HuH-7.5 (cell line): ENCODE measurements at regions not wholly inside any gene's neighbourhood (a gene's known extent, or its start where the extent isn't known, plus 50 kb on each side); places are given as distances from the start of the nearest gene placed in this dataset.
"Not testable (repeated sequence)": the region's sequence is repeated elsewhere in the genome, so short reads cannot be mapped to it uniquely, and the experiment has no call there.

ENCODE experiments used
- DNase-seq: peaks from one replicate; pipeline ENCODE4 v3.0.0; 2011; ENCODE audit warnings: low spot score

- no peak for DNase-seq
These were observed 257.5 kb upstream of the SLC7A11 start for GRCh38 chr4:138499627-138500026.

DNA sequence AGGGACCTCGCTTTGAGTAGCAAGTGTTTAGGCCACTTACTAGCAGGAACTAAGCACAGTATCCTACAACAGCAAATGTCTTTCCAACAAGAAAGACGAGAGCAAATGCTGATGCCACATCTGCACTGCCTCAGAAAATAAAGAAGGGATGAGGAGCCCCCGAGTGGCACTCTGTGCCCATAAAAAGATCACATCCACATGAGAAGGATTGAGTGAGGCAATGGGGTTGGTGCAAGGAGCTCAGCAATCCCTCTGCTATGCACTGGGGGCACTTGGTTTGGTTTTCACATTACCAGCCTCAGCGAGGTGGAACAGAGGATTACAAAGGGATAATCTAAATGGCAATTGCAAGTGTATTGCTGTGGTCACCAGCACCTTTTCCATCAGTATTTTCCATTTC lies 252.8 kb upstream of the SLC7A11 start:
- DNase-seq: no peak

DNA sequence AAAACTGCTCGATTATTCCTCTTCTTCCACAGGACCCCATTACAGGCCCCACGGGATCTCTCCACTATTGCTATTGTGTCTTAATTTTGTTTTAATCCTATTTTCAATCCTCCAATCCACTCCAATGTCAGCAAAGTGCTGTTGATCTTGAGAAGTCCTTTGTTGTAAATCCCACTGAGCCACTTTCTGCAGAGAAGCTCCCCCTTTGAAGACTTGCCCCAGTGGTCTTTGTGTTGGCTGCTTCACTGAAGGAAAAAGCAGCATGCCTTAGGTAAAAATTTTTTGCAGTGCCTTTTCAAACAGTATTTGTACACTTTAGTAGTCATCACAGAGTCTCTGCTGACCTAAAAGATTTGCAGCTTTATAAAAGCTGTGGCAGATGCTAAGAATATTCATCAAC lies 252.0 kb upstream of the SLC7A11 start:
- no peak for DNase-seq

DNA sequence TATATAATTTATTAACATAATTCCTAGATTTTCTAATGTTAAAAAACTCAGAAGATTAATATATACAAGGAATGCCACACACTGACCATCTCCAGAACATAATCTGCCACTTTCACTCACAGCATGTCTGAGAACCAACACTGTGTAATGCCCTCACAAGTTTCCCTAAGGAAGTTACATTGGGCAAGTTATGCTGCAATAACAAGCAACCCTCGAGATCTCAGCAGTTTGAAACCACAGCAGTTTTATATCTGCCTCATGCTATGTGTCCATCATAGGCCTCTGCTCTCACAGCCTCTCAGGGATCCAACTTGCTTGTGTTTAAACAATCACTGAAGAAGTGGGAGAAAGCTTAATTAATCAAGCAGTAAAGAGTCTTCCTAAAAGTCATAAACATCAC lies 250.0 kb upstream of the SLC7A11 start:
- DNase-seq: no peak

DNA sequence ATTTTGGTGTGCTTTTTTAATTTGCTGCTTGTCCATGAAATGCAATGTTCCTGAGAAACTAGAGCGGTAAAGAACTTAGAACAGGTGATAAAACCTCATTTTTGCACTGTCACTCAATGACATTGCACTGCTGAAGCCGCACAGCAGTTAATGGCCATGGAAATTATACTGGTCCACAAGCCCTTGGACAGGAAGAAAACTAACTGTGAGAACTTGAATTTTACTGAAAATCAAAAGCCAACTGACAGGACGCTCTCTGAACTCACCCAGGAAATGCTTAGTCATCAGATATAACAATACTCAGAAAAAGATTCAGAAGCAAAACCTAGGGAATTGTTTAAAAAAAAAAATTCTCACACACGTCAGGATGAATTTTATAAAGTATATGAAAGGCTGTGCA lies 246.4 kb upstream of the SLC7A11 start:
- DNase-seq: no peak

DNA sequence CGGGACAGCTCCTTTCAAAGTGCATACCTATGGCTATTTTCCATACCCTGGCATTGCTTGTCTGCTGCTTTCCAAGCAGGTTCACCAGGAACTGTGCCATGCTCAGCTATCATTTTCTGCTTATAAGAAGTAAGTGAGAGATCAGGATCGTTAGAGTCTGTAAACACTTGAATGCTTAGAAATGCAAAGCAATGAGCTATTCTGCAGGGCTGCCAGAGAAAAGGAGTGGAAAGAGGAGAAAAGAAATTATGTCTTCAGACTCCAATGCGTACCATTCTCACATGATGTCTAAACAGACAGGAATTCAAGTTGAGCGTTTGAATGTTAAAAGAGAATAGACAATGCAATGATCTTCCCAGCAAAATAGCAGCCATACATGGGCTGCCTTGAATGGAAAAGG lies 245.5 kb upstream of the SLC7A11 start:
- DNase-seq: no peak

GRCh38 chr4:138487230-138487629 lies 245.1 kb upstream of the SLC7A11 start:
- DNase-seq: no peak

DNA sequence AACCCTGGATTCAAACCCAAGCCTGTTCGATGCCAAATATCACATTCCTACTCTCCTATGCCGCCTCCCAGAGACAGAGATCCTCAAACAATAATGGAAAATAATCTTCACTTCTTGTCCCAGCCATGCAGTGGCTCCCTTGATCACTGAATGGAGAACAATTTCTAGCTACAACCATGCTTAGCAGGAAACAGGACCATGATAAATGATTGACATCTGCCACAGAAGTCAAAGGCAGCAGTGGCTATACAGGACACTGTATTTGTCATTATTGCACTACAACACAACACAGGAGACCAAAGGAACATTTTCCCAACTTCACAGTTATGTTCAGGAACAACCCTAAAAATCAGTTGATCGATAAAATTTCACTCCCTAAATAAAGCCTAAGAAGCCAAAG lies 243.3 kb upstream of the SLC7A11 start:
- no peak for DNase-seq

GRCh38 chr4:138475116-138475515 lies 233.0 kb upstream of the SLC7A11 start:
- DNase-seq: no peak

- no peak for DNase-seq
These were observed 231.2 kb upstream of the SLC7A11 start for GRCh38 chr4:138473339-138473738.

- DNase-seq: no peak
These were observed 218.6 kb upstream of the SLC7A11 start for GRCh38 chr4:138460477-138461414.

DNA sequence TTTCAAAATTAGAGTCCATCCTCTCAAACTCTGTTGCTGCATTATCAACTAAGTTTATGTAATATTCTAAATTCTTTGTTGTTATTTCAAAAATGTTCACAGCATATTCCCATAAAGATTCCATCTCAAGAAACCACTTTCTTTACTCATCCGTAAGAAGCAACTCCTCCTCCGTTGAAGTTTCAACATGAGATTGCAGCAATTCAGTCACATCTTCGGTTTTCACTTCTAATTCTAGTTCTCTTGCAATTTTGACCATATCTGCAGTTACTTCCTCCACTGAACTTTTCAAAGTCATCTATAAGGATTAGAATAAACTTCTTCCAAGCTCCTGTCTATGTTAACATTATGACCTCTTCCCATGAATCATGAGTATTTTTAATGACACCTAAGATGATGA lies 216.6 kb upstream of the SLC7A11 start:
- DNase-seq: no peak

- DNase-seq: not testable (repeated sequence)
These were observed 214.2 kb upstream of the SLC7A11 start for GRCh38 chr4:138456349-138456748.

DNA sequence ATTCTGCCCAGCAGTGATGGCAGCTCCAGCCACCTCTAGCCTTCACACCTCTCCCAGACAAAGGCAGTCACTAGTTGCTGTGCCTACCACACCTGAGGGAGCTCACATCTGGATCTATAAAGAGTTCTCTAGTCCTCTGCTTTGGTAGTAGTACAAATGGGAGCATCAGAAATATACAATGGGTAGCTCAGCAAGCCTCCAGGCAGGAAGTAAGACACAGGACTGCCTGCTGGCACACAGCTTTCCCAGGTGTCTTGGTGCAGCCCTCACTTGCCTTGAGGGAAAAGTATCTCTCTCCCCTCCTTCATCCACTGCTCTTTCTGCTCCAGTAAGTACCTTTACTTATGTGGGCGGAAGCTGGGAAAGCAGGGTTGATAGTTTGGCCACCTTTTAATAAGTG lies 212.9 kb upstream of the SLC7A11 start:
- no peak for DNase-seq

DNA sequence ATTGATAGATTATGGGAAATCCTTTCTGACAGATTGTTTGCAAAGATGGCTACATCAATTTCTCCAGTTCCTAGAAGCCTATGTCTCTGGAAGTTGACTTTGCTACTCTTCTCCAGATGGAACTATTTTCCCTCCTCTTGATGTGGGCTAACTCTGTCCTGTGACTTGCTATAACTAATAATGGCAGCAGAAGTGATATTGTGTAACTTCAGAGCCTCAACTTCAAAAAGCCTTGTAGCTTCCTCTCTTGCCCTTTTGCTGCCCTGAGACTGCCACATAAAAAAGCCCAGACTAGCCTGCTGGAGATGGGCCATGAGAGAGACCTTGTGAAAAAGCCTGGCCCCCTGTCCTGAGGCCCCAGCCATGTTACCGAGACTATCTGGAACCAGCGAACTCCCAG lies 210.7 kb upstream of the SLC7A11 start:
- no peak for DNase-seq

- no peak for DNase-seq
These were observed 209.1 kb upstream of the SLC7A11 start for GRCh38 chr4:138451276-138451663.

DNA sequence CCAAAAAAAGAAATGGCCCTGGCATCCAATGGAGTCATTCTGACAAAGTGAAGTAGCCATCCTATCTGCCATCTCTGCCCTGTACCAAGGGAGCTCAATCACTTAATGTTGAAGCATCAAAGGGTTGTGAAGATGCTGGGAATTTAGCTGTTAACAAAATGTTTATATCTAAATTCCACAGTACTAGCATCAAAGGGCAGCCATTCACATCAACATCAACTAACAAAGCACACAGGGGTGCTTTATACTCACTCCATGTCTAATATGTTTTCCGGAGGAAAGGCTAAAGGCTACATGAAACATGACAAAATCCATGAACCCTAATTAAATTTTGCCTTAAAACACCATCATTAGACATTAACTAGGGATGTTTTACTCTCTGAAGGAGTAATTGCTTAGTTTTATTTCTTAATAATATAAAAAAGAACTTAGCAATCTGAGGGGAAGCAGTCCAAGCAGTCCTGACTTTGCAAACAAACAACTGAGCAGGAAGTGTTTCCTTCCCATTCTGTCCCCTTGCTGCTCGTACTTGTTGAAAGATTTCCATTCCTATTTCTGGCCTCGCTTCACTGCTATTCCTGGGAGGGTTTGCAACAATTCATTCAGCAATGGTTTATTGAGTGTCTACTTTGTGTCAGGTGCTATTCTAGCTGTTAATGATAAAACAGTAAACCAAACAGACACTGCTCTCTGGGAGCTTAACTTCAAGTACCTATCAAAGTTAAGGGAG lies 208.6 kb upstream of the SLC7A11 start:
- DNase-seq: no peak

DNA sequence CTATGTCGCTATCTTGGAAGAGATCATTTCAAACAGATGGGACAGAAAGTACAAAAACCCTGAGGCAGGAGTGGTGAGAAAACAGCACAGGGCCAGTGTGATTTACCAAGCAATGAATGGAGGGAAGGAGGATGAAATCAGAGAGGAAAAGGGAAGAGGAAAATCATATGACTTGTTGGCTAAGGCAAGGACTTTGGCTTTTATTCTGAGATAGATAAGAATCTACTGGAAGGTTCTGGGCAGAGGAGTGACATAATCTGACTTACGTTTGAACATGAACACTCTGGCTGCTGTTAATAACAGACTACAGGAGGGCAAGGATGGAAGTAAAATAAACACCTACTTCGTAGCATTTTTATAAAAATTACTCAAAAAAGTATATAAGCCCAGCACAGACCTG lies 207.8 kb upstream of the SLC7A11 start:
- DNase-seq: no peak

- no peak for DNase-seq
These were observed 206.0 kb upstream of the SLC7A11 start for GRCh38 chr4:138448169-138448568.

- DNase-seq: no peak
These were observed 204.3 kb upstream of the SLC7A11 start for GRCh38 chr4:138446456-138446855.

- no peak for DNase-seq
These were observed 202.9 kb upstream of the SLC7A11 start for GRCh38 chr4:138445098-138445497.

DNA sequence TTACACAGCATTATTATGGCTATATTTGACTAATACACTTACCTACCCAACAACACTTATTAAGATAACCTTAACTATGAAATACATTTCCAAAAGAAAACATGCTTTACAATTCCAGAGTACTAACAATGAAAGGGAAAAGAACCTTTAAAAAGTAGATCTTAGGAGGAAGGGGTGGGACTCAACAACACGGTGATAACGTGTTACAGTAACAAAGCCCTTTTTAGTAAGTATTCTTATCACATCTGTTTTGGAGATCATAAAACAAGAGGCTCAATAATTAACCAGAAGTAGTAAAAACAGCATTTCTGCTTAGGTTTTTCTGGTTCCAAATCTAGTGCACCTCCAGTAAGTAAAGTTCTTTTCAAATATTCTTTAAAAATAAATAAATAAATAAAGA lies 202.1 kb upstream of the SLC7A11 start:
- DNase-seq: no peak

DNA sequence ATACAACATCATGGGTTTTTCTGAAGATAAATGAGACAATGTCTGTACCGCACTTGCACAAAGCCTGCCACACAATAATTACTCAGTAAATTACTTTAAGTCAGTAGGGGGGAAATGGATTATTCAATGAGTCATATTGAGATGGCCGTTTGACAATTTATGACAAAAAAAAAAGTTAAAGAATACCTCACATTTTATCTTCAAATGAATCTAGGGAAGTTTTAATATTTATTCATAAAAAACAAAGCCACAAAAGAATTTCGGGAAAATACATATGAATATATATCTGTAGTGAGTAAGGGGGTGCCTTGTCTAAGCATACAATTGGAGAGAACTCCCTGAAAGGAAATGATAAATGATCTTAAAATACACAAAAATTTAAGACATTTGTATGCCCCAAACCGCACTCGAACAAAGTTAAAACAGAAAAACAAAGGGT lies 197.0 kb upstream of the SLC7A11 start:
- DNase-seq: no peak
